LHCN-M2 (cell line): ENCODE measurements at regions not wholly inside any gene's neighbourhood (a gene's known extent, or its start where the extent isn't known, plus 50 kb on each side); places are given as distances from the start of the nearest gene placed in this dataset.

Experiments
- DNase-seq: peaks from one replicate; pipeline ENCODE4 v3.0.0-alpha.2; 2012; ENCODE audit warnings: low read depth

DNA sequence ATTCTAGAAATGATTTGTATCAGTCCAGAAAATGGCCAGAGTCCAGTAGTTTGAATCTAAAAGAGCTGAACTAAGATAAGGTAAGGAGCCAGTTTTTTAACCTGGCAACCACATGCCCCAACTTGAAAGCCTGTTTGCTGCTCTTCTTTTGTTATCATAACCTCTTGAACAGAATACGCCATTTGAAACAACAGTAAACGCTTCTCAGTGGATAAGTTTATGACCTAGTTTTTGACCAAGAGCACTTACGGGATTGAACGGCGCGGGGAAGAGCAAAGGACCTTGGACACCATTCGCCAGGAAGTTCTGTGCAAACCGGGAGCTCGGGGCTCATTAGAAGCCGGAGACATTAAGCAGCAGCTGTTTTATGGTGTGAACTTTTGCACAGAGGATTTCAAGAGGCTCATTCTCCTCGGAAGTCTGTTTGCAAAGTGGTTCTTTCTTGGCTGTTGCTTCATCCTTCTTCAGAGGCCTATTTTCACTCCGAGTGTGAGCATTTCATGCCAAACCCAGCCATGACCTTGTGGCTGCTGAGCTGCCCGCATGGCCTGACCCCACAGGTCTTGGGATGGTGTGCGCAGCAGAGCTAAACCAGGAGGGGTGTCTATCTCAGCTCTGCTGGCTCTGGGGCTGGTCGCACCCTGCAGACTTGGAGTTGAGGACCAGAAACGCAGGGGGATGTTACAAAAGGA is 215.1 kb downstream of the SOX4 start:
- peak; percentile 41 for DNase-seq

DNA sequence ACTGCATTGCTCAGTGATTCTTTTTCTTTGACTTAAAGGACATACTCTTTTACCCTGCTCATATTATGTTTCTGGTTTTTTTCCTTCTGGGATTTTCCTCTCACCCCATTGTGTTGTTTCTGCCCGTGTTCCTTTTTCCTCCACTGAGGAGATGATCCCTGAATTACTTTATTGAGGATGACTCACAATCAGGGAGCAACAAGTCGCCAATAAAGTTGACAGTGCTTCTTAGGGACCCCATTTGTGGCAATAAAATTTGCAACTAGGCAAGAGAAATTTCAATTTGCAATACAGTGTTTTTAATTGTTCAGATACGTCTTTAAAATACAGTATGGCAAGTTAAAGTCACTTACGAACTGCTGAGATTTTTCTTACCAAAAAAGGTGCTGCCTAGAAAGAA is 217.9 kb downstream of the SOX4 start:
- no peak for DNase-seq

DNA sequence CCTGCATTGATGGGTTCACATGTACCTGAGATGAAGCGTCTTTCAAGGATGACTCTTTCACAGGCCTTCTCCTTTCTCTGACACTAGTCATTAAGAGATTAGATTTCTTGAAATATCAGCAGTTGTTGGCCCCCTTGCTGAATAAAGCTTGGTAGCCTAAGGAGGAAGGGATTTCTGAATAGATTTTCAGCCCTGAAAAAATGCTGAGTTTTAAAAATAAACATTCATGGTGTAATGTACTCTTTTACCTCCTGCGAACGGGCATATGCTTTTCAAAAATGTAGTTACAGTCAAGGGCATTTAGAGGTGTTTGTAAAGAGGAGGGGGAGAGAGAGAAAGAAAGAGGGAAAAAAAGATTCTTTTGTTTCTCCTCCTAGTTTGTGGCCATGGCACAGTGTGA is 222.7 kb downstream of the SOX4 start:
- DNase-seq: no peak

DNA sequence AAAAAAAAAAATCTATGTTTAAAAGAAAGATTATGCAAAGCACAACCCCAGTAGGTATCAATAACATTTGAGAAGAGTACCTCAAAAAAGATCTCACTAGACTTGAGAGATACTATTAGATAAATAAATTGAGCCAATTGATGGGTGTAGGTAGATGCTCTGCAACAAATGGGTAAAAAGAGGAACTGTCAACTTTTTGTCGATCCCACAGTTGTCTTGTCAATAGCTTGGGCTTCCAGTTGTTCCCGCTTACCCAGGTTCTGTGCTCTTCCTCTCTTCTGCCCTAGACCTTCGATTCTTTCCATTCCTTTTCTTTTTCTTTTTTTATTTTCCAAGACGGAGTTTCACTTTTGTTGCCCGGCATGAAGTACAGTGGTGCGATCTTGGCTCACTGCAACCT is 226.9 kb downstream of the SOX4 start:
- no peak for DNase-seq

DNA sequence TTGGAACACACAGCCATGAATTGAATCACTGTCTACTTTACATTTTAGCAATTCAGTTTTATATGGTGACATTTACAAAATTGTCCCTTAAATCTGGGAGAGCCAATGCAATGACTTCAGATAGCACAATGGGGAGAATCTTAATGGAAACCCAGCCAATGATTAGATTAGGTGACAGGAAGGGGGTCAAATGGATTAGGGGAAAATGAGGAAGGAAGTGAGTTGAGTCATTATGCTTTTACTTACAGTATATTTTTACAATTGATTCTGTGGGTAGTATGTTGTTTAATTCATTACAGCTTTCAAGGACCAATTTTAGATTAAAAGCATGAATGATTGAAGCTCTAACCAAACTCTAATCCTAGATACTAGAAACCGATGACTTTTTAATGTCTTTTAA is 229.8 kb downstream of the SOX4 start:
- no peak for DNase-seq

DNA sequence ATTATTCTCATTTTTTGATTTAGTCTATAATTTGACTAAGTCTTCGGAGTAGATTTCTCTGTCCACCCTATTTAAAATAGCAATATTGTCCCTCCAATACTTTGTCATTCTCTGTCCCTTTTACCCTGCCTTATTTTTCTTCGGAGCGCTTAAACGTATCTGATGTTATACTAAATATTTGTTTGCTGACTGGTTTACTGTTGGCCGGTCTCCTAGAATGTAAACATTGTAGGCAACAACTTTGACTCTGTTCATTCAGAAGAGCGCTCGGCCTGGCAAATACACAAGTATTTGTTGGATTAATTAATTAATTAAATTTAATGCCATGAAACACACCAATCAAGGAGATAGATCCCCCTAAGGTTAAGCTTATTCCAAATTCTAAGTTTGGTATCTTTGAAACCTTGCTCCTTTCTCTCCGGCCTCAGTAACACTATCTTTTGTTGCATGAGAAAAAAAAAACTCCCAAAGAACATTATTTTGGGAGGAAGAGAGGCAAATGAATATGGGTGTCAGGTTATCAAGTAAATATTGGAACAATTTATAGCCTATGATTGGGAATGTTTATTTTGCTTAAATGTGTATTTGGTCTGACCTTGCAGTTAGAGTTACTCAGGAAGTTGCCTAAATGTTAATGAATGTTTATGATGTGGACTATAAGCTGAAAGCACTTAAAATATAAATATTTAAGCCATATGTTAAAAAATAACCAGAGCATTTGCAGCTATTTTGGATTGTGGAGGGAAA is 231.1 kb downstream of the SOX4 start:
- DNase-seq: no peak

DNA sequence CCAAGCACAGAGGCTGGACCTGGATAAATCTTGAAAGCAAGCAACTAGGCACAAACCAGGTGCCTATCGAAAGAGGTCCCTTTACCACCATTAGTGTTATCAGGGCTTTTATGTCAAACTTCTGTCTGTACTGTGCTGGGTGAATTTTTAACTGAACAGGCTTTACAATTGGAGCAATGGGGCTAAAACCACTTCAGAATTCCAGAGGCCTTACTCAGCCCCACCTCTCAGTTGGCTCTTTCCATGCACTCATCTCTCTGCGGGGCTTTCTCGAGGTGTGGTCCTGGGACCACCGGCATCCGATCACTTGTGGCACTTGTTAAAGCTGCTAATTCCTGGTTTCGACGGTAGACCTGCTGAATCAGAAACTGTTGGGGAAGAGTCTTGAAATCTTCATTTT is 232.5 kb downstream of the SOX4 start:
- no peak for DNase-seq

DNA sequence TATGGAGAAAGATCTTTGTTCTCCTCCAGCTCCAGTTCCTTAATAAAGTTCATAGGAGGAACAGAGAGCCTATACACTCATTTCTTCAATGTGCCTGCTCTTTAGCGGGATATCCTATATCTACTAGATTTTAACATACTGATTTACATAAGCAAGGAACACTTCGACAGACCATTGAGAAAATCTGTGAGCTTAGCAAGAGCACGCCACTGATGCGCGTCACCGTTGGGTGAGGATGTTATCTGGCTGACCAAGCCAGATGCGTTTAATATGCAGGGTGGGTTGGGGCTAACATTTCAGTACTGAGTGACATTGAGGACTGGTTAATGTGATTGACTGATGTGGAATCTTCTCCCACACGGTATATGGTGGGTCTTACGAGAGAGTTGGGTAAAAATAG is 233.4 kb downstream of the SOX4 start:
- DNase-seq: no peak

DNA sequence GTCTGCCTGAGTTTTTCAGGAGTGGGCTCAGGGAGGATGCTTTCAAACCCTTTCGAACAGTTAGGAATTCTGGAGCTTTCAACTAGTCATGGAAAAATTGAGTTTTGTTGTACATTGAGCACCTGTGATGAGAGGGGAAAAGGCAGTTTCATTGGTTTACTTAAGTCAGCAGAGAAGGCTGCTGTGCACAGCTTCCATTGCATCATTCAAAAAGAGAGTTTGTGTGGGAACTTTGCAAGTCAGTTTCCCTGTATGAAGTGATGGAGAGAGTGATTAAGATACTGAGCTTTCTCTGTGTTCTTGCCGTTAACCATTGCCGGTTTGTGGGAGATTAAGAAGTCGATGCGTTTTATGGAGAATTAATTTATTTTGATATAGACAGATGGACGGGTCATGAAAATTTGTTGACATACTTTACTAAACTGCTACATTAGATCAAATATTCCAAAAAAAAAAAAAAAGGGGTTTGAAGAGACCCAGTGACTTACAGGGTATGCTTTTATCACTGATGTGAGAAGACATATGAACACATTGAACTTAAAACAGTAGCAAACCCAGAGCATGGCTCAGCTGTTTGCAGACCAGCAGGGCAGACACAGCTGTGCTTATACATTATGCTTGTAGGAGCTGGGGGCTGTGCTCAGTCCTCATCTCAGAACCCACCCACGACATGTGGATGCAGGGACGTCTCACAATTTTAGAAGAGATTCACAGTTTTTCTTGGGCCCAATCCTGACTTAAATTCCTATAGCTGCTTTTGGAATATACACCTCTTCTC is 234.1 kb downstream of the SOX4 start:
- DNase-seq: no peak

DNA sequence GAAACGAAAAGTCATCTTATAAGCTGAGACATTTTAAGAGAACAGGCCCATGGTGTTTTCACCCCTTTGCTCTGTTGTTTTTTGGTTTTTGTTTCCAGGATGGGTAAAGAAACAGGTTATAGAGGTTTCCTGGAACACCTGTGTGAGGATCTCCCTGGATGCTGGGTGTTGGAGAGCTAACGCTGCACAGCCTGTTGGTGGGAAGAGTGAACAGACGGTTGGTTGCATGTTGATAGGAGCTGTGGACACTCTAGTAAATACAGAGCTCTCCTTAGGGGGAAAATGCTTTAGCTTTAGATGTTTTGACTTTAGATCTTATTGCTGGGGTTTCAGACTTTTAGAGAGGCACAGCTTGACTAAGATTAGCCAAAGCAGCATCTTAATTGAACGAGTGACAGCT is 235.2 kb downstream of the SOX4 start:
- DNase-seq: no peak

DNA sequence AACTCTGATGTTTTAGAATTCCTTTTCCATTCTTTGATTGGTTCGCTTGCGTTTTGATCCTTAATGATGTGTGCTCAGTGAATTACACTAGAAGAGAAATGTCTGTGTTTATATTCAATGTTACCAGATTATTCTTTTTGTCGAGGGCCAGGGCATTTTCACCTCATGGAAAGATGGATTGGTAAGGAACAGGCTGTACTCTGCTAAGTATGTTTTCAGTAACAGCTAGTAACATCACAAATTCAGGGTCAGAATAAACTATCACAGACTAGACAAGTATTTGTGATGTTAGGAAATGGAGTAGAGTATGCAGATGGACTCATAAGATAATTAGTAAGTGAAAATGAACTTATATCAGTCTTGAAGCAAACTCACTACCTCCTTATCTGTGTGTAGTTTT is 235.6 kb downstream of the SOX4 start:
- DNase-seq: no peak

DNA sequence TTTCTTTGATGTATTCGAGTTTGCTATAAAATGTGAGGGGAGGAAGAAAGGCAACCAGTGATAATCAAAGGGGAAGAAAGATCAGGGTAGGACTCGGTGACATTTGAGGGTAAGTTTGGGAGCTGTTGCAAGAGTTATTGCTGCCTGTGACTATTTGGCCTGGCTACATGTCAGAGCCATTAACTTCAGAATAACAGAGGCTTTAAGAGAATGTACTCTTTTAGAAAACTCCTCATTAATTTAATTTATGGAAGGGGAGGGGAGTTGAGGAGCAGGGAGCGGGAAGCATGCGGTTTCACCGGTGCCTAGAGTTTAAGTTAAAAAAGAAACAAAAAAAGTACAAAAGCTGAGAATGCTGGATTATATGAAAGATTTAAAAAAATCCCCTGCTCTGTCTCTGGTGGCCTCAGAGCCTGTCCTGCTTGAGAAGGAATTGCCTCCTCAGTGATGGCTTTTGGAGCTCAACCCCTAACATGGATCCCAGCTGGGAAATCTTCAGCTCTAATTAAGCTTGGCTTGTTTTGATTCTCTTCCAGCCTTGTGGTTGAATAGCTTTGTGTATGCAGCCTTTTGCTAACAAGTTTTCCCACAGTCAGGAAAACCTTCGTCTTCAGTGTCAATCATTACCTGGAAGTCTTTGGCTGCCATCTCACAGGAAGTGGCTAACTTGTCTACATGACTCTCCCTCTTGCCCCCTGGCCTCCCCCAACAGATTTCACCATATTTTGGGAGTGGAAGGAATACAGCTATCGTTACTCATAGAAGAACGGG is 238.2 kb downstream of the SOX4 start:
- DNase-seq: no peak

DNA sequence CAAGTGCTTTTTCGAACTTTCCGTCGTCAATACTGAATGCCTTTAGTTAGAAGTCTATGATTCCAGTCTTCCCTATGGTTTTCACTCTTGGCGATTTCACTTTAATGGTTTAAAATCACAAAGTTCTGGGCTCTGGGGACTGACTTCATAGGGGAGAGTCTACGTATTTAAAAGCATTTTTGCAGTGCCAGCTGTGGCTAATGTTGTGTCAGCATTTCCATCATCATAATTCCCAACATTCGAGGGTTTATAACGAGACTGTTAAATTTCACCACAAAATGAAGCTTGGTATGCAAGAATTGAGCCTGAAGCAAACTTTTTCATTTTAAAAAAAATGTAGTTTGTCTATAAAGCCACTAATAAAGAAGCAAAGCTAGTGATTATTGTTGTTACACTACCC is 242.7 kb downstream of the SOX4 start:
- no peak for DNase-seq

DNA sequence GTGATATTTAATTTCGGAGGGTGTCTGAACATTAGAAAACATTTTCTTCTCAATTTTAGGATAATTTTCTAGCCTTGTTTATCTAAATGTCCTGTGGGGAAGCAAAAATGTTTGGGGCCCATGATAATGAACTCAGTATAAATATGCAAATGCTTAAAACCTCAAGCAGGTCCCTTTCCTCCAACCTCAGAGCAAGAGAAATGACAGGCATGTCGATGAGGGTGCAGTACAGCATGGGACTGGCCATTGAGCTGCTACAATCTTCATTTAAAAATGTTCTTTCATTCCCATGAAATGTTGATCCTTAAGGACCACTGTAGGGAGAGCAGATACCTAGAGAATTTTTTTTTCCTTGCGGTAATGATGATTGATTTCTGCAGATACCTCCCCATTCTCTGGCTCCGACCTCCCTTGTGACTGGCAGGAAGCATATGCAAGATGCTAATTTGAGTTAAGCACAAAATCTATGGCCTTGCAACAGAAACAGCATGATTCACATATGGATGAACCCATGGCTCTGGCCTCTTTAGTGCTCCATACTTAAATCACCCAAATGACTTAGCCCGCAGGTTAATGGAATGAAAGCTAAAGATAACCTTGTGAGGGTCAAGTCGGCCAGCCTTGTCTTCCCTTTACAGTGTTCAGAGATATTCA is 243.3 kb downstream of the SOX4 start:
- DNase-seq: no peak

DNA sequence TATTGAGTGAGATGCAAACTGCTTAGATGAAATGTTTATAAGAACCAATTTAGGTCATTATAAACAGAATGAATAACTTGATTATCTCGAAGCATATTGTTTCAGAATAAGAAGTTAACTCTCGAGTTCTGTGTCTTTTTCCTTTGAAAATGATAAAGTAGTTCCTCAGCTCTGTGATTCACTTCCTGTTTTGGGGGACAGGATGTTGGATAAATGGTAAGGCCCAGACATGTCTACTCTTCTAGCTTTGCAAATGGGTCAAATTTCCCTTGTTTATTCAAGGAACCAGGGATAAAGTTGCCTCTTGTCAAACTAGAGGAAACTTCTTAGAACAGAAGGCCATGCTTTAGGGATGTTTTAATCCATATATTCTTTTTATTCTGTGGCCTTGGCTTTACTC is 246.9 kb downstream of the SOX4 start:
- DNase-seq: peak; percentile 23

DNA sequence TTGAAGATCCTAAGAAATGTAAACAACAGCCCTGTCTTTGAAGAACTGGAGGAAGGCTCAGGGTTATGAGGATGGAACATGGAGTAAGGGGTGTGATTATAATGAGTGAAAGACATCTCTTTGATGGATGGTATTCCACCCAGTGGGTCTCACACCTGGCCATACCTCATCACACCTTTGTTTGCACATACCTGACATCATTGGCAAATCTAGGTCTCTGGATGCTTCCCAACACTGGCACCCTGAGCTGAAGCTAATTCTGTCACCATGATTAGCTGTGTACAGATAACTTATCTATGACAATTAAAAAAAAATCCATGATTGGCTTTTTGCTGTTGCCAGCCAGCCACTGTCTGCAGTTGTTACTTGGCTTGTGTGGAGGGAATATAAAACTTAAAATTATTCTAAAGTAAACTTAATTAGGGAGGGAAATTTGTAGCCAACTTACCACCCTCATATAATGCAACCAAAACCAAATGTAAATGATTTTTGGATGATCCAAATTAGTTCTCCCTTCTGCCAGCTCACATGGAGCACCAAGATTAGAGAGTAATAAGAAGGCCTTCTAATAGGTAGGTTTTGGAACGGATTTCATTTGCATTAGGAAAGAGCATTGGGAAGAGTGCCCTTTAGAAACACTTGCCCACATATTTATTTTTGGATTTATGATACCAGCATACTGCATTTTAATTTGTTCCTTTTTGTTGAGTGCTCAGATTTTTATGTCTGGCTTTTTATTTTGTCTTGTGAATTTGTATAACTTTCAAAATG is 249.5 kb downstream of the SOX4 start:
- DNase-seq: no peak

DNA sequence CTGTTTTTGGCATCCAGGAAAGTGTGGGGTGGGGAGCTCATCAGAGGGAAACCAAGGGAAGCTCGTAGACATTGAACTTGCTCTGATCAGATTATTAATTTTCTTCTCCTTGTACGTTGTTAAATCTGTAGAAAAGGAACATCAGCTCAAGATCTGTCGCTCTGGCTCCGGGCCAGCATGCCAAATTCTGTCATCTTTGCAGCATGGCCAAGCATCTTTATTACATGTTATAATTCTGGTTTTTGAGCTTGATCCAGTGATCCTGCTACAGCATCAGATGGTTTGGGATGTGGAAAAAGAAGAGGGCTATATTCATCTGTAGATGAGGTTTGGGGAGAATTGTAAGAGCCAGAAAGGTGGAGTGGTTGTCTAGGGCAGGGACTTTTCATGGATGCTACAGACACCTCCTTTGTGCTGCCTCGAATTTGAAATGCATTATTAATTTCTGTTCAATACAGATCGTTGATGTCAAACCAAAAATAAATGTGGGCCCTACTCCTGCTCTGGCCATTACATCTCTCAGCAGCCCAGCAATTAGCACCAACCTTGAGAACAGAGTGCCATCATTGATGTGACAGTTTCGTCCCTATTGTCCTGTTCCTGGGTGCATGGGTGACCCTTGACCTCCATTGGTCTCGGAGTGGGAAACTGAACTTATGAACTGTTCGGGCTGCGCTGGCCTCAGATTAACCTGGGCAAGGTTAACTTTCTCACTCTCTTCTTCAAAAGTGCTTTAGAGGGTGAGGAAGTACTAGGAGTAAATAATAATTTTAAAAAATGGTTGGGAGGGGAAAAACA is 250.8 kb downstream of the SOX4 start:
- DNase-seq: no peak

DNA sequence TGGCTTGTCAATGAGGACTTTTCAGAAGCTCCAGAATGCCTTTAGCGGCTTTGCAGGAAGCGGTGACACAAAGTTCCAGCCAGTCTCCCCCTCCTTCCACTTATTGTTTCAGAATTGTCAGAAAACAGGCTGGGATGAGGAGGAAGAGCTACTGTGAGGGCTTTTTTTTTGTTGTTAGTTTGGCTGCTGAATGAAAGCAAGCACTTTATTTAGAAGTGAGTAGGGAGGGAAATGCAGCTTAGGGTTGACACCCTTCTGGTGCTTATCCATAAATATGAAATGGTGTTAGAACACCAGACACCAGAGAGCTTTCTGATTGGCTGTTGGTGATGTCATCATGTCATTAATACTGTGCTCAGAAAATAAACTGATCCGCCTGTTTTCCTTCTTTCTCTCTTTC is 251.5 kb downstream of the SOX4 start:
- DNase-seq: peak; percentile 4

DNA sequence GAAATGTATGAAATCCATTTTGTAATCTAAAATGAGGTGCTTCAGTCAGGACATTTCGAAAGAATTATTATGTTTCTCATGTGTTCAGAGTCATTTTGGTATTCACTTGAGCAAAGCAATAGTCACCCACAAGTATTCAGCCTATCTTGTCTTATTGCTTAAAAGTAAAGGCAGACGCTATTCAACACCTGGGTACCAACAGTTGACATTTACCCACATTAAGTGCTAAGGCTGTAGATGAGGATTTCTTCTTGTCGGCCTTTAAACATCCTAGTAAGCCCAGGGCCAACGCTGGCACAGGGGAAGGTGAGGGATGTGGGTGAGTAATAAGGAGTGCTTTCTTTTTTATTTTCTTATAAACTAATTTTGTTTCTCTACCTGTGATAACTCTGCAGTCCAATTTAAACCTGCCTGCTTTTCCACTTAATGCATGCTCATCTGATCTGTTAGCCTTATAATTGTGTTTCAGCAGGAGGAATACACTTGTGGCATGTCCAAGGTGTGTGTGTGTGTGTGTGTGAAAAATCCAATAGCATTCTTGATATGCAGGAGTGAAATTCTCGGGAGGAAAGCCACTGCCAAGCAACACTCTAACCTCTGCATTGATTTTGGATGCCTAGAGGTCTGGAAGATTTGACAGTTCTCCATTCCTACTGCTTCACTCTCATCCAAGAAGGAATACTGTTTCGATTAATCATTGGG is 252.0 kb downstream of the SOX4 start:
- no peak for DNase-seq
